ENCODE measurements at regions not wholly inside any gene's neighbourhood (a gene's known extent, or its start where the extent isn't known, plus 50 kb on each side); places are given as distances from the start of the nearest gene placed in this dataset.

- DNase-seq (ENCODE audit: low read depth) = no peak
These were observed 108.0 kb downstream of the DIPK2A start for GRCh38 chr3:144079634-144080033.

GRCh38 chr3:144084929-144085328 is 113.3 kb downstream of the DIPK2A start:
- no peak for DNase-seq (ENCODE audit: low read depth)

DNA sequence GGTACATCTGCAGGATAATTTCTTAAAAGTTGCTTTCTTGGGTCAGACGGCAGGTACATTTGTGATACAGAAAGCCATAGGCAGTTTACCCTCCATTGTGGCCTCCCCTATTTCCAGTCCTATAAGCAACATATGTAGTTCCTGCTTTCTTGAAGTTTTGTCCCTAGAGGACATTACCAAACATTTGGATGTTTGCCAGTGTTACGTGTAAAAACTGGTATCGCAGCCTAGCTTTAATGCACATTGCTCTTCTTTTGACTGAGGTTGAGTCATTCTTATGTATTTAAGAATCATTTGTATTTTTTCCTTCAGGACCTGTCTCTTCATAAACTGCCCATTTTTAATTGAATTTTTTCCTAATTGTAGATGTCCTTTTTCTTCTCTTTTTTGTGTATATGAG is 114.3 kb downstream of the DIPK2A start:
- no peak for DNase-seq (ENCODE audit: low read depth)

GRCh38 chr3:144096016-144096415 is 124.4 kb downstream of the DIPK2A start:
- DNase-seq (ENCODE audit: low read depth) = no peak

GRCh38 chr3:144097163-144097562 is 125.5 kb downstream of the DIPK2A start:
- no peak for DNase-seq (ENCODE audit: low read depth)

- DNase-seq (ENCODE audit: low read depth) = no peak
These were observed 127.1 kb downstream of the DIPK2A start for GRCh38 chr3:144098691-144099090.

GRCh38 chr3:144102421-144102820 is 130.8 kb downstream of the DIPK2A start:
- no peak for DNase-seq (ENCODE audit: low read depth)

DNA sequence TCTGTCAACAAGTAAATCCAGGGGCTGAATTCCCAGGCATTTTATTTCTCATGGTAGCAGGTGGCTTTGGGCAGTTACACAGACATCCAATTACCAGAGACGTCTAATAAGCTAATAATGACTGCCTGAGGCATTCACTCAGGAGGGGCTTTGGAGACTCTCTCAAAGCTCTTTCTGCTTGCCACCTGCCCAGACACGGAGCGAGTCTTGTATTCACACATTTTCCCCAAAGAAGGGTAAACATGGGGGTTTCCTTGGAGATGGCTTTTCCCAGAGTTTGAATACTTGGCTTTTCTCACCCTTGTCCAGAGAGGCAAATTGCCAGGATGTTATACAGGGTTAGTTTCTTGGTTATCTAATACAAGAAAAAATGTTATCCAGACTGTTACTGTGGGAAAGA is 132.6 kb downstream of the DIPK2A start:
- DNase-seq (ENCODE audit: low read depth) = no peak

- no peak for DNase-seq (ENCODE audit: low read depth)
These were observed 133.1 kb downstream of the DIPK2A start for GRCh38 chr3:144104679-144105078.

DNA sequence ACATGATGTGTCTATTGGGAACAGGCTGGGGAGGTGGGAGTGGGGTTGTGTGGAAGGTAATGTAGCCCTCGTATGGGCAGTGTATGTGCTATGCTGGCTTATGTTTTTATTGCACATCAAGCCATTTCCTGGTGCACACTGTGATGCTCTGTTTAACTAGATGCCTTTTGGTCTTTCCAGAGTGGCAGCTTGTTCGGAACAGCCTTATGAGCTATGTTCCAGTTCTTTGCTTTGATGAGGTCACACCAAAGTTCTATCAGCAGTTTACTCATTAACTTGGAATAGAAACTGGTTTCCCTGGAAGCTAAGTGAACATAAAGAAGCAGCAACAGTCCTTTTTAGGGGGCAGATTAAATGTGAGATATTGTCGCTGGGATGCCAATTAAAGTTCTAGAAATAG is 133.9 kb downstream of the DIPK2A start:
- no peak for DNase-seq (ENCODE audit: low read depth)

DNA sequence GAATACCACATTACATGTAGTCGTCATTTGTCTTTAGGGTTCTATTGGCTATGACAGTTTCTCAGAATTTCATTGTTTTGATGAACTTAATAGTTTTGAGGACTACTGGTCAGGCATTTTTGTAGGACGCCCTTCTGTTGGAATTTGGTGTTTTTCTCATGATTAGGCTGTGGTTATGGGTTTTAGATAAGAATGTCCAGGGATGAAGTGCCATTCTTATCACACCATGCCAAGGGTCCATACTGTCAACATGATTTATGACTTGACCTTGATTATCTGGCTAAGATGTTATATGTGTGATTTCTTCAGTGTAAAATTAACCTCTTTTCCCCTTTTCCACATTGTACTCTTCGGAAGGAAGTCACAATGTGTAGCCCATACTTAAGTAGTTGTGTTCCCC is 135.3 kb downstream of the DIPK2A start:
- DNase-seq (ENCODE audit: low read depth) = no peak

DNA sequence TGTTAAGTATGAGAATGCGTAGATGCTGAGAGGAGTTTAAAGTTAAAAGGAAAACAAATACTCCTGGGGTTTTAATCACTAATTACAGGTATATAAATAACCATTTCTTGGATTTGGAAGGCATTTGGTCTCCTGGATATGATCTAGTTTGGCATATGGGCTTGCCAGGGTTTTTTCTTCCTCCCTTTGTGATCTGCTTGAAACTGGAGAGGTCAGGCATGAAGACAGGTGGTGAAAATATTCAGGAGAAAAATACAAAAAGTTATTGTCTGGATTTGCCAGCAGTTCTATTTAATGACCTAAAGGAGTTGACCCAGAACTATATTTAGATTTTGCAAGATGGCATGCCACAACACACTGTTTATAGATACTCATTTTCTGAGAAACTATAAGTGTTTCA is 136.3 kb downstream of the DIPK2A start:
- DNase-seq (ENCODE audit: low read depth) = no peak

DNA sequence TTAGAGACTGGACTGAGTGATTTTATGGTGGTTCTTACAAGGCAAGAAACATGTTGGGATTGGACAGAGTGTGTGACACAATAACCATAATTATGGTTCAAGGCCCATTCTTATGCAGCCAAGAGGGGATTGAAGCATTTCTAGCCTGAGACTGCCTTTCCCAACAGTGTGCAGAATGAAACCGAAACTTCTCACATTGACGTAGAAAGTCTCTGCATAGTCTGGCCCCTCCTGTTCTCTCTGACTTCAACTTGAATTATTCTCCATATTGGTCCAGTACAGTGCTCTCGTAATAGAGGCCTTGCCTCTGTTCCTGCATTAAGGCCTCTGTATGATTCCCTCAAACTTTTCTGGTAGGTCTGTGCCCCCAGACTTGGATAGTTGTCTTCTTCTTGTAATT is 138.3 kb downstream of the DIPK2A start:
- no peak for DNase-seq (ENCODE audit: low read depth)

DNA sequence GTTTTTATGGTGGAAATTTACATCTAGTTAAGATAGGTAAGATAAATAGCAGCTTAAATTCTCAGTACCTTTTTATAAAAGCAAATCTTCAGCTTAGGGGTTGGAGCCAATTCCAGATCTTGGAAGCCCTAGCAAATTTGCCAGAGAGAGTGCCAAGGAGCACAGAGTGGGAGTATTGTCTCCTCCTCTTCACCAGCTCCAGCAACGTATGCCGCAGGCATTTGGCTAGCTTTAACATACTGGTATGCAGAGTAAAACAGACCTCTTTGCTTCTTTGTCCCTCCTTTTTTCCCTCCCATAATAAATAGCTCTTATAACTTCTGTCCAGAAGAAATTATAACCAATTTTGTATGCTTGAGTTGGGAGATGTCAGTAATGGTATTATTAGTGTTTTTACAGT is 140.4 kb downstream of the DIPK2A start:
- DNase-seq (ENCODE audit: low read depth) = no peak

- DNase-seq (ENCODE audit: low read depth) = no peak
These were observed 140.8 kb downstream of the DIPK2A start for GRCh38 chr3:144112437-144112836.

GRCh38 chr3:144114767-144115166 is 143.1 kb downstream of the DIPK2A start:
- DNase-seq (ENCODE audit: low read depth) = no peak

DNA sequence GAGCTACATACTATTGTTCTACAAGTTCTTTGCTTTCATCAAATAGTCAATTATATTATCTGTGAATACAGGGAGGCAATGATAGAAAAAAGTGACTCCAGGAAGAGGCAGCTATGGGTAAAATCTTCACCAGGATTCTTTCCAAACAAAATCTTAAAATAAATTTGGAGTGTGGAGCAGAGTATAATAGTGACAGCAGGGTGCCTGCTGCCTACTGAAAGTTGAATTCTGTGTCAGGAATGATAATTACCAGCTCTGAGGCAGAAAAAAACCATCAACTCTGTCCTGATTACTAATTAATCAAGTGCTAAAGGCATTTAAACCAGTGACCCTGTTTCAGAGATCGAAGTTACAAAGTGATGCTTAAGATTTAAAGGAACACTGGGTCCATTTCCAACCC is 148.0 kb downstream of the DIPK2A start:
- DNase-seq (ENCODE audit: low read depth) = no peak

DNA sequence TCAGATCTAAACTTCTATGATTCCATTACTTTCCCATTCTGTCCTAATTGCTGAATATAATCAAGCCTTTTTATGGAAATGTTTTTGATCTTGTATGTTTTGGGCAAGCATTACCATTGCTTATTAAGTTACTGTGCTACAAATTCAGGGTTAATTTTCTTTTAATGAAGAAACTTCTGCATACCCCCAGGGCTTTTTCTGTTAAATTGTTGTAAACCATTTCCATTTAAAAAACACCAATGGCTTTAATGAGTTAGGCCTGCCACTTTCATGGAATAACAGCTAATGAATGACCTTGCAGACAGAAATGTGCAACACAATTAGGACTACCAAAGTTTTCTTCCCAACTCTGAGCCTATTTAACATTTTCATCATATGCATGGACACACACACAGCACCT is 150.0 kb downstream of the DIPK2A start:
- no peak for DNase-seq (ENCODE audit: low read depth)

DNA sequence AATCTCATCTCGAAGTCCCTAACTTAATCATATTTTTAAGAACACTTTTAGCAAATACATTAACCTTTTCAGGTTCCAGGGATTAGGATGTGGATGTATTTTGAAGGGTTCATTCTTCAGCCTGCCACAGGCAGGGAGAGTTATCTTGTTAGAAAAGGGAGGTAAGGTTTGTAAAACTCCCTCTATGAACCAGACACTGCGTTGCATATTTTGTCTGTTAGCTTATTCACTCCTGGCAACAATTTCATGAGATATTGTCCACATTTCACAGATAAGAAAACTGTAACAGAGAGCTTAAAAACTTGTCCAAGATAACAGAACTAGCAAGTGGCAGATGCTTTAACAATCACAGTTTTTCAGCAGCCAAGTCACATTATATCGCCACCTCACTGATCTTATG is 155.4 kb downstream of the DIPK2A start:
- DNase-seq (ENCODE audit: low read depth) = no peak

GRCh38 chr3:144127700-144128099 is 156.1 kb downstream of the DIPK2A start:
- no peak for DNase-seq (ENCODE audit: low read depth)

GRCh38 chr3:144128108-144128892 is 156.7 kb downstream of the DIPK2A start:
- no peak for DNase-seq (ENCODE audit: low read depth)

DNA sequence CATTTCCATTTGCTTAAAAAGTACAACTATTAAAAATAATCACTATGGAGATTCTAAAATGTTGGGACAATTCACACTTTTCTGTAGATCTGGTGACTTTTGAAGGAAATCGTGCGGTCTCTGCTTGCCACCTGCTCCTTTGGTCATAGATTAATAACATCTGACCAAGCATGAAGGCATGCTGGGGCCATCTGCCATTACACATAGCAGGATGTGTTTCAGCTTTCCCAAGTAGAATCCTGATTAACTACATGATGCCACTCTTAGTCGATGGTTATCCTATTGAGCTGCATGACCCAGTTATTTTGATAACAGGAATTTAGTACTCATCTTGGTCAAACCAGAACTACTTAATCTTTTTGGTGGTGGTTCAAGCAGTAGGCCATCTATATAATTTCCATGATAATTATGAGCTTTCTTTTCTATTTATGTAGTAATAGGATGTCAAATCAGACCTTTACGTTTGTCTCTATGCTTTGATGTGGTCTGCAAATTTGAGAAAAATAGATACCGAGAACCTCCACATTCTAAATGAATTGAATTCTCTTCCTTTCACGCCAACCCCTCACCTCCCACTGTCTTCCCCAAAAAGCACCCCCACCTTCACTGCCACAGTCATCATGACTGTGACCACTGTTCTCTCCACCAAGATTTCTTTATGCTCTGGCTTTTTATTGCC is 158.1 kb downstream of the DIPK2A start:
- no peak for DNase-seq (ENCODE audit: low read depth)

DNA sequence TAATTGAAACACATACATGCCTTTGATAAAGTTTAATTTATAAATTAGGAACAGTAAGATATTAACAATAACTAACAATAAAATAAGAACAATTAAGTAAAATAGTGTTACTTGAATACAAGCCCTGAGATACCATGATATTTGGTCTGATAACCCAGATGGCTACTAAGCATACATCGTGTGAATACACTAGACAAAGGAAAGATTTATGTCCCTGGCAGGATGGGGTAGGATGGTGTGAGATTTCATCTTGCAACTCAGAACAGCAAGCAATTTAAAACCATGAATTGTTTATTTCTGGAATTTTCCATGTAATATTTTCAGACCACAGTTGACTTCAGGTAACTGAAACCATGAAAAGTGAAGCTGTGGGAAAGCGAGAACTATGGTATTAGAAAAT is 169.5 kb downstream of the DIPK2A start:
- DNase-seq (ENCODE audit: low read depth) = no peak

DNA sequence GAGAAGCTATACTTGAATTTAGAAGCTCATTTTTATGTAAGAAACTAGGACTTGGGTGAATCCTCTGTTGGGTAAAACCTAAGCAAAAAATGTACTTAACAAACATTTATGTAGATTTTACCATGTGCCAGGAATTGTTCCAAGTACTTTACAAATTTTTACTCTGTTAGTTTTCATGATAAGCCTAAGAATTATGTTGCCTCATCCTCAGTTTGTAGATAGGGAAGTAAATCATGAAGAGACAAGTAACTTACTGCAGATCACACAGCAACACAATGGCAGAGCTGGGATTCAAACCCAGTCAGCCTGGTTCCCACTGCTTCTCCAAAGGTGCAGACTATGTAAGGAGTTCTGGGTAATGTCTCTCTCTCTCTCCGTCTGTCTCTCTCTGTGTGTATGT is 169.9 kb downstream of the DIPK2A start:
- no peak for DNase-seq (ENCODE audit: low read depth)

All from GM04503 (cell line).